ENCODE measurements at regions not wholly inside any gene's neighbourhood (a gene's known extent, or its start where the extent isn't known, plus 50 kb on each side); places are given as distances from the start of the nearest gene placed in this dataset.

- TF ChIP-seq CHD7 (IDR thresholded peaks at IDR 0.05; ENCODE audit: insufficient replicate concordance, low read length) = no peak
- TF ChIP-seq TAF7 (optimal IDR thresholded peaks at IDR 0.05; ENCODE audit: borderline replicate concordance, low read depth, low read length) = no peak
- peak; percentile 42 to 91 (median 87) for TF ChIP-seq CTCF (IDR thresholded peaks at IDR 0.05; ENCODE audit: control extremely low read depth in 1 of 3, insufficient read depth in 1 of 3, low read depth in 1 of 3, low read length in 3 of 3)
- 0 out of 2 replicates have a peak, but pooled peaks have one; percentile 6 for TF ChIP-seq KDM1A (IDR thresholded peaks at IDR 0.05; ENCODE audit: borderline replicate concordance, low read length)
- no peak for TF ChIP-seq USF2 (IDR thresholded peaks at IDR 0.05; ENCODE audit: low read length)
- no peak for TF ChIP-seq GABPA (IDR thresholded peaks at IDR 0.05; ENCODE audit: borderline replicate concordance, insufficient read depth, low read length)
Observed at GRCh38 chr2:117470311-117471095, 344.0 kb upstream of the DDX18 start (continued).
